Thyroid gland (tissue), 4 donors: ENCODE measurements at regions not wholly inside any gene's neighbourhood (a gene's known extent, or its start where the extent isn't known, plus 50 kb on each side); places are given as distances from the start of the nearest gene placed in this dataset.
A peak's percentile ranks its signal among the peaks of the same experiment; 100 is the strongest.

Experiments
- DNase-seq, 2 donors: peaks; one replicate each; pipeline ENCODE4 v3.0.0-alpha.2; 2019
- H3K27ac ChIP-seq, 3 donors: fragments of 200-600 bp; sonication (generic); 1 replicate in 2 of 3; 2 replicates in 1 of 3; pipeline ENCODE4 v1.5.1; 2016 to 2019; ENCODE audit warnings: mild to moderate bottlenecking in 1 of 3, moderate library complexity in 1 of 3
- H3K27me3 ChIP-seq: fragments of 200-600 bp; sonication (generic); one replicate; pipeline ENCODE4 v1.5.1; 2019
- H3K36me3 ChIP-seq, 2 donors: fragments of 200-600 bp; sonication (generic); one replicate each; pipeline ENCODE4 v1.5.1; 2016 to 2019
- H3K4me1 ChIP-seq, 2 donors: fragments of 200-600 bp; sonication (generic); one replicate each; pipeline ENCODE4 v1.5.1; 2017 to 2019
- H3K4me3 ChIP-seq, 3 donors: fragments of 200-600 bp; sonication (generic); replicated peaks in 1 of 3; 1 replicate in 2 of 3; 2 replicates in 1 of 3; pipeline ENCODE4 v1.5.1; 2016; ENCODE audit warnings: mild to moderate bottlenecking in 1 of 3
- H3K9me3 ChIP-seq: fragments of 200-600 bp; sonication (generic); one replicate; pipeline ENCODE4 v1.5.1; 2017
- CTCF ChIP-seq, 6 experiments: fragments of 200-600 bp in 3 of 6; fragments of 450-650 bp in 3 of 6; sonication (generic) in 3 of 6; IDR thresholded peaks; one replicate each; pipeline ENCODE4 v1.5.1; 2016 to 2019; ENCODE audit warnings: antibody characterized with exemption in 6 of 6, mild to moderate bottlenecking in 2 of 6, inconsistent platforms in 1 of 6, moderate library complexity in 1 of 6
- POLR2A ChIP-seq, 2 donors: fragments of 450-650 bp; IDR thresholded peaks; one replicate each; pipeline ENCODE4 v1.6.1; 2017; ENCODE audit warnings: antibody characterized with exemption in 2 of 2, mild to moderate bottlenecking in 2 of 2, moderate library complexity in 1 of 2
- WGBS, 2 donors: methylation state at CpG; one replicate each; pipeline ENCODE4 v1.1.5; 2017; 5-methylcytosine and 5-hydroxymethylcytosine counted together
- intact Hi-C: fragments of 100-400 bp; cut with DNase I; formaldehyde crosslinking; loops from one replicate; pipeline ENCODE4 v1.15.1; 2023

- Histone ChIP-seq H3K9me3 (no peaks in the 10 kb centered on the region), H3K4me3 (no peak overlapping the region), H3K4me1 (peaks cover 0 to 5% of the 10 kb centered on the region in 2 donors), H3K27me3 (no peaks in the 10 kb centered on the region), H3K27ac (no peak overlapping the region), H3K36me3 (no peaks in the 10 kb centered on the region)
- WGBS, 2 donors = 45 to 86% methylated on average over 2 of the region's 2 CpGs
- intact Hi-C loops = no loop called here
- DNase-seq = no peak
- TF ChIP-seq POLR2A (IDR thresholded peaks at IDR 0.05) = no peak
- TF ChIP-seq CTCF (IDR thresholded peaks at IDR 0.05) = no peak
Measured at GRCh38 chr5:82561797-82562196, 283.6 kb upstream of the RPS23 start.

- no peak for DNase-seq
- Histone ChIP-seq H3K4me1 (peaks cover 0 to 5% of the 10 kb centered on the region in 2 donors), H3K4me3 (no peak overlapping the region), H3K27ac (peak overlapping the region in 2 of 3 donors; percentile 1), H3K36me3 (no peaks in the 10 kb centered on the region), H3K27me3 (no peaks in the 10 kb centered on the region), H3K9me3 (no peaks in the 10 kb centered on the region)
- 40 to 43% methylated on average over 1 of the region's 1 CpG for WGBS, 2 donors
- intact Hi-C loops = no loop called here
- TF ChIP-seq CTCF (IDR thresholded peaks at IDR 0.05) = no peak
- TF ChIP-seq POLR2A (IDR thresholded peaks at IDR 0.05) = no peak
Measured at GRCh38 chr5:82560969-82561368, 282.8 kb upstream of the RPS23 start.

GRCh38 chr5:82560561-82560960, 282.4 kb upstream of the RPS23 start:
- Histone ChIP-seq H3K36me3 (no peaks in the 10 kb centered on the region), H3K4me3 (no peak overlapping the region), H3K27ac (no peak overlapping the region), H3K4me1 (peaks cover 0 to 5% of the 10 kb centered on the region in 2 donors), H3K27me3 (no peaks in the 10 kb centered on the region), H3K9me3 (no peaks in the 10 kb centered on the region)
- TF ChIP-seq POLR2A (IDR thresholded peaks at IDR 0.05) (no peak), CTCF (IDR thresholded peaks at IDR 0.05) (no peak)
- 30 to 38% methylated on average over 4 of the region's 4 CpGs for WGBS, 2 donors
- intact Hi-C loops = no loop called here
- DNase-seq = peak; percentile 17 to 32

- no peak overlapping the region for H3K4me3 ChIP-seq
- no peak overlapping the region for H3K27ac ChIP-seq
- DNase-seq = no peak
- H3K9me3 ChIP-seq = no peaks in the 10 kb centered on the region
- no peak for TF ChIP-seq CTCF (IDR thresholded peaks at IDR 0.05)
- TF ChIP-seq POLR2A (IDR thresholded peaks at IDR 0.05) = no peak
- WGBS, 2 donors = 77 to 85% methylated on average over 4 of the region's 4 CpGs
- intact Hi-C loops = no loop called here
- H3K27me3 ChIP-seq = no peaks in the 10 kb centered on the region
- no peaks in the 10 kb centered on the region for H3K36me3 ChIP-seq
- H3K4me1 ChIP-seq = no peaks in the 10 kb centered on the region
Measured at GRCh38 chr5:82551840-82552385, 273.8 kb upstream of the RPS23 start.

- Histone ChIP-seq H3K9me3 (no peaks in the 10 kb centered on the region), H3K27ac (no peak overlapping the region), H3K4me3 (no peak overlapping the region), H3K4me1 (no peaks in the 10 kb centered on the region), H3K36me3 (no peaks in the 10 kb centered on the region), H3K27me3 (no peaks in the 10 kb centered on the region)
- DNase-seq = no peak
- no peak for TF ChIP-seq CTCF (IDR thresholded peaks at IDR 0.05)
- no peak for TF ChIP-seq POLR2A (IDR thresholded peaks at IDR 0.05)
- intact Hi-C loops = no loop called here
Measured at GRCh38 chr5:82551192-82551591, 273.0 kb upstream of the RPS23 start.
